ENCODE measurements at regions not wholly inside any gene's neighbourhood (a gene's known extent, or its start where the extent isn't known, plus 50 kb on each side); places are given as distances from the start of the nearest gene placed in this dataset.

DNA sequence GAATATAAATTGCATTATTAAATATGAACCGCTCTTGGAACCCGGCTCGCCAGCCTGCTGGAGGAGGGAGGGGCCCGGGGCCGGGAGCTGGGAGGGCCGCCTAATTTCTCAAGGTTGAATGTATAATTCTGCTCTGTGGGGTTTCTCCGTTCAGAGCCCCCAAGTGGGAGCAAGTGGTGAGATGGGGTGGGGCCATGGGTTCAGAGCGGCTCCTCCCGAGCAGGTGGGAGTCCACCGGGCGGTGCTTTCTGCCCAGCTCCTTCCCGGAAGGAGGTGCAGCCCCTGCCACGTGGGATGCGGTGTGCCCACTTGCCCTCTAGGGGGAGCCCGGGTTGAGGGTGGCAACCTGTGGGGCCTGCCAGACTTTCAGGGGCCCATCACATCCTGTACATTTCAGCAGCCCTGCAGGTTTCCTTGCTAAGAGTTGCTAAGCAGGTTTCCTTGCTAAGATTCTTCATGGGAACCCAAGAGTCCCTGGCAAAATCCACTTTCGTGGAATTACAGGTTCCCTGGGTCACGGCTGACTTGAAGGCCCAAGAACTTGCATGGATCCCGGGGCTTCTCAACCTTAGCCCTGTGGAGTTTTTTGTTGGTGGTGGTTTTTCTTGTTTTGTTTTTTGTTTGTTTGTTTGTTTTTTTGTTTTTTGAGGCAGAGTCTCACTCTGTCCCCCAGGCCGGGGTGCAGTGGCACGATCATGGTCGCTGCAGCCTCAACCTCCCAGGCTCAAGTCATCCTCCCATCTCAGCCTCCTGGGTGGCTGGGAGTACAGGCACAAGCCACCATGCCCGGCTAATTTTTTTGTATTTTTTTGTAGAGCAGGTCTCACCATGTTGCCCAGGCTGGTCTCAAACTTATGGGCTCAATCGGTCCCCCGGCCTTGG lies 196.7 kb upstream of the GSE1 start (continued):
- no peak for TF ChIP-seq ZNF577 (CRISPR knock-in tag; IDR thresholded peaks at IDR 0.05; ENCODE audit: borderline replicate concordance, low read depth)
- TF ChIP-seq ZSCAN25 (CRISPR knock-in tag; IDR thresholded peaks at IDR 0.05), result no peak
- TF ChIP-seq, protein P1, sequence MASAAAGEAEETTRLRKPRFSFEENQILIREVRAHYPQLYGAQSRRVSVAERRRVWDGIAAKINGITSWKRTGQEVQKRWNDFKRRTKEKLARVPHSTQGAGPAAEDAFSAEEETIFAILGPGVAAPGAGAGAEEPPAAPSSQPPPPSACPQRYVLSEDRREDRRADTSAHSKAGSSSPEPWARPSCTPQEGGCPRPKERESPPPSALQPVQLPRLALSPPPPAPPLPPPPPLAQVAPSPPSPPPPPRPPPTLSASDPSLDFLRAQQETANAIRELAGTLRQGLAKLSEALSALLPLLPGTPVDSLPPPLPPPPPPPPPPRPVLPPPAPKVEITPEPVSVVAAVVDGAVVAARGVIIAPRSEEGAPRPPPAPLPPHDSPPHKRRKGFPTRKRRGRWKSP (CRISPR knock-in tag; IDR thresholded peaks at IDR 0.05), result no peak
- no peak for TF ChIP-seq ZNF589 (CRISPR knock-in tag; conservative IDR thresholded peaks at IDR 0.05)
- no peak for TF ChIP-seq ZNF256 (CRISPR knock-in tag; conservative IDR thresholded peaks at IDR 0.05)
- TF ChIP-seq RXRB (CRISPR knock-in tag; IDR thresholded peaks at IDR 0.05; ENCODE audit: borderline replicate concordance), result no peak
- TF ChIP-seq KDM3A (CRISPR knock-in tag; IDR thresholded peaks at IDR 0.05; ENCODE audit: low read depth), result no peak; the same call in 1 of the 2 replicates
- TF ChIP-seq CEBPB (IDR thresholded peaks at IDR 0.05; ENCODE audit: borderline replicate concordance, low read depth, low read length), result no peak
- no peak for TF ChIP-seq ZNF260 (CRISPR knock-in tag; IDR thresholded peaks at IDR 0.05; ENCODE audit: borderline replicate concordance, low read depth)
- no peak for TF ChIP-seq ZBTB7A (CRISPR knock-in tag; IDR thresholded peaks at IDR 0.05)
- TF ChIP-seq, protein P2, sequence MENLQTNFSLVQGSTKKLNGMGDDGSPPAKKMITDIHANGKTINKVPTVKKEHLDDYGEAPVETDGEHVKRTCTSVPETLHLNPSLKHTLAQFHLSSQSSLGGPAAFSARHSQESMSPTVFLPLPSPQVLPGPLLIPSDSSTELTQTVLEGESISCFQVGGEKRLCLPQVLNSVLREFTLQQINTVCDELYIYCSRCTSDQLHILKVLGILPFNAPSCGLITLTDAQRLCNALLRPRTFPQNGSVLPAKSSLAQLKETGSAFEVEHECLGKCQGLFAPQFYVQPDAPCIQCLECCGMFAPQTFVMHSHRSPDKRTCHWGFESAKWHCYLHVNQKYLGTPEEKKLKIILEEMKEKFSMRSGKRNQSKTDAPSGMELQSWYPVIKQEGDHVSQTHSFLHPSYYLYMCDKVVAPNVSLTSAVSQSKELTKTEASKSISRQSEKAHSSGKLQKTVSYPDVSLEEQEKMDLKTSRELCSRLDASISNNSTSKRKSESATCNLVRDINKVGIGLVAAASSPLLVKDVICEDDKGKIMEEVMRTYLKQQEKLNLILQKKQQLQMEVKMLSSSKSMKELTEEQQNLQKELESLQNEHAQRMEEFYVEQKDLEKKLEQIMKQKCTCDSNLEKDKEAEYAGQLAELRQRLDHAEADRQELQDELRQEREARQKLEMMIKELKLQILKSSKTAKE (CRISPR knock-in tag; IDR thresholded peaks at IDR 0.05; ENCODE audit: borderline replicate concordance), result no peak
- TF ChIP-seq, protein P3, sequence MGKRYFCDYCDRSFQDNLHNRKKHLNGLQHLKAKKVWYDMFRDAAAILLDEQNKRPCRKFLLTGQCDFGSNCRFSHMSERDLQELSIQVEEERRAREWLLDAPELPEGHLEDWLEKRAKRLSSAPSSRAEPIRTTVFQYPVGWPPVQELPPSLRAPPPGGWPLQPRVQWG (CRISPR knock-in tag; IDR thresholded peaks at IDR 0.05; ENCODE audit: borderline replicate concordance, low read depth), result no peak
- TF ChIP-seq, protein P4, sequence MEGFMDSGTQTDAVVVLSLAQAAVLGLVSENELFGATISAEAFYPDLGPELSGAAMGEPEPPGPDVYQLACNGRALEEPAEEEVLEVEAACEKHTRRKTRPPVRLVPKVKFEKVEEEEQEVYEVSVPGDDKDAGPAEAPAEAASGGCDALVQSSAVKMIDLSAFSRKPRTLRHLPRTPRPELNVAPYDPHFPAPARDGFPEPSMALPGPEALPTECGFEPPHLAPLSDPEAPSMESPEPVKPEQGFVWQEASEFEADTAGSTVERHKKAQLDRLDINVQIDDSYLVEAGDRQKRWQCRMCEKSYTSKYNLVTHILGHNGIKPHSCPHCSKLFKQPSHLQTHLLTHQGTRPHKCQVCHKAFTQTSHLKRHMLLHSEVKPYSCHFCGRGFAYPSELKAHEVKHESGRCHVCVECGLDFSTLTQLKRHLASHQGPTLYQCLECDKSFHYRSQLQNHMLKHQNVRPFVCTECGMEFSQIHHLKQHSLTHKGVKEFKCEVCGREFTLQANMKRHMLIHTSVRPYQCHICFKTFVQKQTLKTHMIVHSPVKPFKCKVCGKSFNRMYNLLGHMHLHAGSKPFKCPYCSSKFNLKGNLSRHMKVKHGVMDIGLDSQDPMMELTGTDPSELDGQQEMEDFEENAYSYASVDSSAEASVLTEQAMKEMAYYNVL (CRISPR knock-in tag; IDR thresholded peaks at IDR 0.05; ENCODE audit: borderline replicate concordance), result no peak
- TF ChIP-seq IRF2 (CRISPR knock-in tag; IDR thresholded peaks at IDR 0.05), result peak; percentile 29; the same call in 1 of the 2 replicates
- TF ChIP-seq RORA (CRISPR knock-in tag; IDR thresholded peaks at IDR 0.05), result no peak
- TF ChIP-seq, protein P5, sequence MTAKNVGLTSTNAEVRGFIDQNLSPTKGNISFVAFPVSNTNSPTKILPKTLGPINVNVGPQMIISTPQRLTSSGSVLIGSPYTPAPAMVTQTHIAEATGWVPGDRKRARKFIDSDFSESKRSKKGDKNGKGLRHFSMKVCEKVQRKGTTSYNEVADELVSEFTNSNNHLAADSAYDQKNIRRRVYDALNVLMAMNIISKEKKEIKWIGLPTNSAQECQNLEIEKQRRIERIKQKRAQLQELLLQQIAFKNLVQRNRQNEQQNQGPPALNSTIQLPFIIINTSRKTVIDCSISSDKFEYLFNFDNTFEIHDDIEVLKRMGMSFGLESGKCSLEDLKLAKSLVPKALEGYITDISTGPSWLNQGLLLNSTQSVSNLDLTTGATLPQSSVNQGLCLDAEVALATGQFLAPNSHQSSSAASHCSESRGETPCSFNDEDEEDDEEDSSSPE (CRISPR knock-in tag; IDR thresholded peaks at IDR 0.05), result 0 out of 2 replicates have a peak, but pooled peaks have one; percentile 21
- no peak for TF ChIP-seq ZIK1 (CRISPR knock-in tag; IDR thresholded peaks at IDR 0.05; ENCODE audit: borderline replicate concordance, low read depth)
- TF ChIP-seq ZFP36L1 (CRISPR knock-in tag; IDR thresholded peaks at IDR 0.05), result no peak
- TF ChIP-seq FOXO1 (CRISPR knock-in tag; IDR thresholded peaks at IDR 0.05), result no peak
- TF ChIP-seq, protein P6, sequence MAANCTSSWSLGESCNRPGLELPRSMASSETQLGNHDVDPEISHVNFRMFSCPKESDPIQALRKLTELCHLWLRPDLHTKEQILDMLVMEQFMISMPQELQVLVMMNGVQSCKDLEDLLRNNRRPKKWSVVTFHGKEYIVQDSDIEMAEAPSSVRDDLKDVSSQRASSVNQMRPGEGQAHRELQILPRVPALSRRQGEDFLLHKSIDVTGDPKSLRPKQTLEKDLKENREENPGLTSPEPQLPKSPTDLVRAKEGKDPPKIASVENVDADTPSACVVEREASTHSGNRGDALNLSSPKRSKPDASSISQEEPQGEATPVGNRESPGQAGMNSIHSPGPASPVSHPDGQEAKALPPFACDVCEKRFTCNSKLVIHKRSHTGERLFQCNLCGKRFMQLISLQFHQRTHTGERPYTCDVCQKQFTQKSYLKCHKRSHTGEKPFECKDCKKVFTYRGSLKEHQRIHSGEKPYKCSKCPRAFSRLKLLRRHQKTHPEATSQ (CRISPR knock-in tag; IDR thresholded peaks at IDR 0.05; ENCODE audit: borderline replicate concordance), result no peak
